NB4 (cell line): ENCODE measurements at regions not wholly inside any gene's neighbourhood (a gene's known extent, or its start where the extent isn't known, plus 50 kb on each side); places are given as distances from the start of the nearest gene placed in this dataset.

Source experiments
- POLR2A ChIP-seq: IDR thresholded peaks from 2 replicates; pipeline ENCODE4 v1.6.1; 2011; ENCODE audit warnings: mild to moderate bottlenecking; ENCODE audit not compliant: insufficient read length; ENCODE audit errors: extremely low read depth
- TF ChIP-seq, protein P1 (sequence below): IDR thresholded peaks from one replicate; pipeline ENCODE4 v1.5.1; 2012; ENCODE audit warnings: low read depth, low read length

- TF ChIP-seq, protein P1, sequence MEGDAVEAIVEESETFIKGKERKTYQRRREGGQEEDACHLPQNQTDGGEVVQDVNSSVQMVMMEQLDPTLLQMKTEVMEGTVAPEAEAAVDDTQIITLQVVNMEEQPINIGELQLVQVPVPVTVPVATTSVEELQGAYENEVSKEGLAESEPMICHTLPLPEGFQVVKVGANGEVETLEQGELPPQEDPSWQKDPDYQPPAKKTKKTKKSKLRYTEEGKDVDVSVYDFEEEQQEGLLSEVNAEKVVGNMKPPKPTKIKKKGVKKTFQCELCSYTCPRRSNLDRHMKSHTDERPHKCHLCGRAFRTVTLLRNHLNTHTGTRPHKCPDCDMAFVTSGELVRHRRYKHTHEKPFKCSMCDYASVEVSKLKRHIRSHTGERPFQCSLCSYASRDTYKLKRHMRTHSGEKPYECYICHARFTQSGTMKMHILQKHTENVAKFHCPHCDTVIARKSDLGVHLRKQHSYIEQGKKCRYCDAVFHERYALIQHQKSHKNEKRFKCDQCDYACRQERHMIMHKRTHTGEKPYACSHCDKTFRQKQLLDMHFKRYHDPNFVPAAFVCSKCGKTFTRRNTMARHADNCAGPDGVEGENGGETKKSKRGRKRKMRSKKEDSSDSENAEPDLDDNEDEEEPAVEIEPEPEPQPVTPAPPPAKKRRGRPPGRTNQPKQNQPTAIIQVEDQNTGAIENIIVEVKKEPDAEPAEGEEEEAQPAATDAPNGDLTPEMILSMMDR, result no peak
- no peak for TF ChIP-seq POLR2A
Observed at GRCh38 chr3:76203578-76203977, 418.2 kb upstream of the ZNF717 start.
